ENCODE measurements at regions not wholly inside any gene's neighbourhood (a gene's known extent, or its start where the extent isn't known, plus 50 kb on each side); places are given as distances from the start of the nearest gene placed in this dataset.

DNA sequence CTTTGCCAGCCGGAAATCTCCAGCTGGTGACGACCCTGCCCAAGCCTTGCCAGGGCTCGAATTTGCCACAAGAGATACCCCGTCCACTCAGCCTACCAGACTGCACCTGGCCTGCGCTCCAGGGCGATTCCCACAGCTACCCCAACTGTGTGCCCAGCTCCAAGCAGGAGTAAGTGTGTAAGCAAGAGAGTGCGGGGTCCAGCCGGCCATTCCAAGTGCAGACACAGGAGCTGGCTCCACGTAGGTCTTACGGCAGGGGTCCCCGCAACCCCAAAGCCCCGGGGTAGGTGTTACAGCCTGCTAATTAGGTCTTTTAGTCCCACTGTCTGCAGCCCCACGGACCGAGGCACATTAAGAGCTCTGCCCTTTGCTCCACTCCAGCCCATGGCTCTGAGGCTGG lies 1305.2 kb downstream of the ARAP2 start:
- H3K4me1 ChIP-seq (ENCODE audit: control insufficient read depth in 2 of 3, insufficient read depth in 2 of 3, low read depth in 1 of 3, low read length in 3 of 3) = no peaks in the 10 kb centered on the region
- no peak overlapping the region for H3K27ac ChIP-seq (ENCODE audit: low read depth in 2 of 2, low read length in 2 of 2)
- H3K36me3 ChIP-seq (ENCODE audit: control insufficient read depth in 2 of 3, insufficient read depth in 3 of 3, low read length in 3 of 3) = no peaks in the 10 kb centered on the region
- intact Hi-C loops (cut with DNase I) = no loop called here
- no peak overlapping the region for H3K4me3 ChIP-seq (ENCODE audit: low read length in 3 of 3)
- FAIRE-seq (no peak), DNase-seq (peak in 1 of 5 donors; percentile 44)
- TF ChIP-seq CTCF (IDR thresholded peaks at IDR 0.05; ENCODE audit: borderline replicate concordance, extremely low read depth, insufficient read depth) = no peak
- no peaks in the 10 kb centered on the region for H3K9me3 ChIP-seq (ENCODE audit: control insufficient read depth in 2 of 3, insufficient read depth in 1 of 3, low read length in 3 of 3)
- no peaks in the 10 kb centered on the region for H3K27me3 ChIP-seq (ENCODE audit: control insufficient read depth, insufficient read depth, low read length)
- no peak overlapping the region for H3K9ac ChIP-seq (ENCODE audit: low read length in 3 of 3)

GRCh38 chr4:34943741-34944386 lies 1300.5 kb downstream of the ARAP2 start:
- no peak for TF ChIP-seq CTCF (IDR thresholded peaks at IDR 0.05; ENCODE audit: borderline replicate concordance, extremely low read depth, insufficient read depth)
- Histone ChIP-seq H3K9me3 (ENCODE audit: control insufficient read depth in 2 of 3, insufficient read depth in 1 of 3, low read length in 3 of 3) (no peaks in the 10 kb centered on the region), H3K27me3 (ENCODE audit: control insufficient read depth, insufficient read depth, low read length) (no peaks in the 10 kb centered on the region)

GRCh38 chr4:34950926-34951325 lies 1293.4 kb downstream of the ARAP2 start:
- Histone ChIP-seq H3K27ac (ENCODE audit: low read depth in 2 of 2, low read length in 2 of 2) (no peak overlapping the region), H3K4me3 (ENCODE audit: low read length in 3 of 3) (no peak overlapping the region), H3K27me3 (ENCODE audit: control insufficient read depth, insufficient read depth, low read length) (no peaks in the 10 kb centered on the region), H3K4me1 (ENCODE audit: control insufficient read depth in 2 of 3, insufficient read depth in 2 of 3, low read depth in 1 of 3, low read length in 3 of 3) (no peaks in the 10 kb centered on the region), H3K9me3 (ENCODE audit: control insufficient read depth in 2 of 3, insufficient read depth in 1 of 3, low read length in 3 of 3) (no peaks in the 10 kb centered on the region), H3K36me3 (ENCODE audit: control insufficient read depth in 2 of 3, insufficient read depth in 3 of 3, low read length in 3 of 3) (no peaks in the 10 kb centered on the region), H3K9ac (ENCODE audit: low read length in 3 of 3) (no peak overlapping the region)
- DNase-seq (peak in 2 of 5 donors; percentile 25 to 63), FAIRE-seq (no peak)
- intact Hi-C loops (cut with DNase I) = no loop called here
- TF ChIP-seq CTCF (IDR thresholded peaks at IDR 0.05; ENCODE audit: borderline replicate concordance, extremely low read depth, insufficient read depth) = no peak

More at GRCh38 chr4:34943741-34944386, 1300.5 kb downstream of the ARAP2 start:
- Histone ChIP-seq H3K27ac (ENCODE audit: low read depth in 2 of 2, low read length in 2 of 2) (no peak overlapping the region), H3K9ac (ENCODE audit: low read length in 3 of 3) (no peak overlapping the region), H3K36me3 (ENCODE audit: control insufficient read depth in 2 of 3, insufficient read depth in 3 of 3, low read length in 3 of 3) (no peaks in the 10 kb centered on the region), H3K4me1 (ENCODE audit: control insufficient read depth in 2 of 3, insufficient read depth in 2 of 3, low read depth in 1 of 3, low read length in 3 of 3) (no peaks in the 10 kb centered on the region), H3K4me3 (ENCODE audit: low read length in 3 of 3) (no peak overlapping the region)
- intact Hi-C loops (cut with DNase I) = no loop called here
- DNase-seq (no peak), FAIRE-seq (peak; percentile 85)

Measured in kidney (tissue), 13 donors.